SU-DHL-6 (cell line): ENCODE measurements at regions not wholly inside any gene's neighbourhood (a gene's known extent, or its start where the extent isn't known, plus 50 kb on each side); places are given as distances from the start of the nearest gene placed in this dataset.

Source experiments
- H2AFZ ChIP-seq: fragments of 200-600 bp; sonication (generic); 2 replicates; pipeline ENCODE4 v1.6.1; 2014; ENCODE audit warnings: low read depth, mild to moderate bottlenecking, moderate library complexity, mixed read lengths, antibody characterized with exemption, low read length; ENCODE audit not compliant: severe bottlenecking
- H3F3A ChIP-seq: fragments of 200-600 bp; shearing (Covaris generic); 2 replicates; pipeline ENCODE4 v1.6.0; 2016; ENCODE audit warnings: antibody characterized with exemption, mild to moderate bottlenecking; ENCODE audit not compliant: insufficient read depth
- H3K27ac ChIP-seq: fragments of 200-600 bp; sonication (generic); 2 replicates; pipeline ENCODE4 v1.5.1; 2016; ENCODE audit warnings: low read depth, mild to moderate bottlenecking, low read length, moderate library complexity, mixed read lengths
- H3K27me3 ChIP-seq: fragments of 200-600 bp; sonication (generic), shearing (Covaris generic); 2 replicates; pipeline ENCODE4 v1.6.0; 2014; ENCODE audit warnings: mild to moderate bottlenecking, low read length
- H3K36me3 ChIP-seq: fragments of 200-600 bp; sonication (generic); 2 replicates; pipeline ENCODE4 v1.6.1; 2014; ENCODE audit warnings: mild to moderate bottlenecking, low read length, mixed read lengths
- H3K4me2 ChIP-seq: fragments of 300-600, 200-600 bp; shearing (Covaris generic), sonication (generic); 2 replicates; pipeline ENCODE4 v1.6.0; 2014; ENCODE audit warnings: low read length, low read depth, mild to moderate bottlenecking; ENCODE audit not compliant: poor library complexity, severe bottlenecking
- H3K4me3 ChIP-seq: fragments of 200-600 bp; sonication (generic); 2 replicates; pipeline ENCODE4 v1.5.1; 2014; ENCODE audit warnings: antibody characterized with exemption, low read length, mild to moderate bottlenecking, mixed read lengths; ENCODE audit not compliant: insufficient read depth, poor library complexity, severe bottlenecking
- H3K79me2 ChIP-seq: fragments of 200-600 bp; sonication (generic); 2 replicates; pipeline ENCODE4 v1.6.1; 2014; ENCODE audit warnings: mild to moderate bottlenecking, low read length, moderate library complexity; ENCODE audit not compliant: insufficient read depth
- H3K9ac ChIP-seq: fragments of 200-600 bp; sonication (generic); 2 replicates; pipeline ENCODE4 v1.7.0; 2014; ENCODE audit warnings: mild to moderate bottlenecking, low read length
- H3K9me2 ChIP-seq: fragments of 200-600 bp; sonication (generic); replicated peaks from 2 replicates; pipeline ENCODE4 v1.6.1; 2014; ENCODE audit warnings: low read length; ENCODE audit not compliant: insufficient read depth
- H3K9me3 ChIP-seq: fragments of 200-600 bp; sonication (generic); 2 replicates; pipeline ENCODE4 v1.6.1; 2014; ENCODE audit warnings: low read length, mixed read lengths; ENCODE audit not compliant: insufficient read depth
- H4K20me1 ChIP-seq: fragments of 200-600 bp; sonication (generic); 2 replicates; pipeline ENCODE4 v1.6.1; 2014; ENCODE audit warnings: low read depth, mild to moderate bottlenecking, antibody characterized with exemption, low read length, moderate library complexity, mixed read lengths
- EZH2phosphoT487 ChIP-seq: fragments of 200-600 bp; sonication (generic), shearing (Covaris generic); conservative IDR thresholded peaks from 2 replicates; pipeline ENCODE4 v1.6.1; 2018; ENCODE audit warnings: mild to moderate bottlenecking, antibody characterized with exemption, low read length, moderate library complexity, mixed read lengths
- TF ChIP-seq, protein P1 (sequence below): fragments of 200-600 bp; sonication (generic); IDR thresholded peaks from one replicate; pipeline ENCODE4 v1.5.1; 2017; ENCODE audit warnings: antibody characterized with exemption, mild to moderate bottlenecking, low read length, moderate library complexity; ENCODE audit not compliant: insufficient read depth, poor library complexity, severe bottlenecking

DNA sequence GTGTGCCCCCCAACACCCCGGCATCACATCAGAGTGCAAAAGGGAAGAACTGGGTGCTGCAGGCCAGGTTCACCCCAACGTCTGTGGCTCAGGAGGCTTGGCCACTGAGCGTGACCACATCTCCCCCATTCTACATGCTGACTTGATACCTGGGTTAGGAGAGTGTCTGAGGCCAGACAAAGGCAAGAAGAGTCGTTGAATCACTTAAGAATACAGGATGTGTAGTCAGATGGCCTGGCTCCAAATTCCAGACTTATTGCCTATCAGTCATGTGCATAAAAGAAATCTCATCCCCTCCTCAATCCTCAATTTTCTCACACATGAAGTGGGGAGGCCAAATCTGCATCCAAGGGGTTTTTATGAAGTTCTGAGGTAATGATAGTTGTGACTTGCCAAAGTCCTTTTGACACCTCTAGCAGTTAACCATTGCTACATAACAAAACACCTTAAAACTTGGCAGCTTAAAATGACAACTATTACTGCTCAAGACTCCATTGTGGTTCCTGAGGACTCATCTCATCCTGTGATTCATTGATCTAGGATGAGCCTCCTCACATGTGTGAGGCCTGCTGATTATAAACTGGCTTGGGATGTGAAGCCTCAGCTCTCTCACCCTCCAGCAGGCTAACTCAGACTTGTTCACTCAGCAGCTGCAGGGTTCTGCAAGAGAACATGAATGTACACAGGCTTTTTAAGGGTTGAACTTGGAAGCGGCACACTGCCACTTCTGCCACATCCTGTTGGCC lies 138.8 kb upstream of the TLE3 start:
- H3K36me3 ChIP-seq, result no peaks in the 10 kb centered on the region

GRCh38 chr15:70235347-70235746 lies 137.6 kb upstream of the TLE3 start:
- peaks cover 4% of the 10 kb centered on the region; the same call in 1 of the 2 replicates for H3K36me3 ChIP-seq
- H3K4me3 ChIP-seq, result no peak overlapping the region
- no peak overlapping the region for H3K27ac ChIP-seq
- TF ChIP-seq, protein P1, sequence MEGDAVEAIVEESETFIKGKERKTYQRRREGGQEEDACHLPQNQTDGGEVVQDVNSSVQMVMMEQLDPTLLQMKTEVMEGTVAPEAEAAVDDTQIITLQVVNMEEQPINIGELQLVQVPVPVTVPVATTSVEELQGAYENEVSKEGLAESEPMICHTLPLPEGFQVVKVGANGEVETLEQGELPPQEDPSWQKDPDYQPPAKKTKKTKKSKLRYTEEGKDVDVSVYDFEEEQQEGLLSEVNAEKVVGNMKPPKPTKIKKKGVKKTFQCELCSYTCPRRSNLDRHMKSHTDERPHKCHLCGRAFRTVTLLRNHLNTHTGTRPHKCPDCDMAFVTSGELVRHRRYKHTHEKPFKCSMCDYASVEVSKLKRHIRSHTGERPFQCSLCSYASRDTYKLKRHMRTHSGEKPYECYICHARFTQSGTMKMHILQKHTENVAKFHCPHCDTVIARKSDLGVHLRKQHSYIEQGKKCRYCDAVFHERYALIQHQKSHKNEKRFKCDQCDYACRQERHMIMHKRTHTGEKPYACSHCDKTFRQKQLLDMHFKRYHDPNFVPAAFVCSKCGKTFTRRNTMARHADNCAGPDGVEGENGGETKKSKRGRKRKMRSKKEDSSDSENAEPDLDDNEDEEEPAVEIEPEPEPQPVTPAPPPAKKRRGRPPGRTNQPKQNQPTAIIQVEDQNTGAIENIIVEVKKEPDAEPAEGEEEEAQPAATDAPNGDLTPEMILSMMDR, result no peak
- TF ChIP-seq EZH2phosphoT487, result no peak
- no peaks in the 10 kb centered on the region for H4K20me1 ChIP-seq
- no peaks in the 10 kb centered on the region for H3K79me2 ChIP-seq
- no peaks in the 10 kb centered on the region for H3K27me3 ChIP-seq
- H3K4me2 ChIP-seq, result no peak overlapping the region
- no peak overlapping the region for H3K9ac ChIP-seq
- no peaks in the 10 kb centered on the region for H3K9me2 ChIP-seq
- peaks cover 6% of the 10 kb centered on the region; the same call in 1 of the 2 replicates for H3K9me3 ChIP-seq
- no peaks in the 10 kb centered on the region for H3F3A ChIP-seq
- H2AFZ ChIP-seq, result no peak overlapping the region

More for the DNA sequence above, 138.8 kb upstream of the TLE3 start:
- Histone ChIP-seq H4K20me1 (no peaks in the 10 kb centered on the region), H3K9ac (no peak overlapping the region), H3K4me3 (no peak overlapping the region), H3F3A (no peaks in the 10 kb centered on the region), H3K9me2 (no peaks in the 10 kb centered on the region), H3K27ac (no peak overlapping the region), H3K27me3 (no peaks in the 10 kb centered on the region), H3K79me2 (no peaks in the 10 kb centered on the region), H2AFZ (no peak overlapping the region), H3K9me3 (peaks cover 4% of the 10 kb centered on the region; the same call in 1 of the 2 replicates), H3K4me2 (no peak overlapping the region)
- no peak for TF ChIP-seq EZH2phosphoT487
- TF ChIP-seq, protein P1, result no peak

DNA sequence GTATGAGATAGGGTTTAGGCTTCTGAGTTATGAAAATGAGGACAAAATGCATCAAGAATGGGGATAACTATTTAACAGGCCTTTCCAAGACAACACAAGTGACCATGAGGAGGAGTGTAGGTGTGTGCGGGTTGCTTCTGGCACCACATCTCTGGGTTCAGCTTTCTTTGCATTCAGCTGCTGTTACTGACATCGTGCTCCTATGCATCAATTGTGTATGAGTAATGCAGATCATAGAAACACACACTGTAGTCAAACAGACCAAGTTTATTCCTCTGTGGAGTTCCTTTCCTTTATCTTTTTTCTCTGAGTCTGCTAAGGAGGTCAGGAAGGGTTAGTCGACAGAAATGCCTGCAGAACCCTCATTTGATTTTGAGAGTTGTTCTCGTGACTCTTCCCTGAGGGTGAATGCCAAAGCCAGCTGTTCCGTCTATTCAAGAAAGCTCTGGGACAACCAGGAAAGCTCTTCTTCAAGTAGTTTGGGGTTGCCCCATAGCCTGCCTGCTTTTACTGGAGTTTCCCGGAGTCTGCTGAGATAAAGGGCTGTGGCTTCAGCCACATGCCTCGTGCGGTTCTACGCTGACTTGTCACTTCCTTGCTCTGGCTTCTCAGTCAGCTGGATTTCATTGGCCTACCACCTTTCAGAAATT lies 136.7 kb upstream of the TLE3 start:
- no peaks in the 10 kb centered on the region for H3F3A ChIP-seq
- no peaks in the 10 kb centered on the region for H3K79me2 ChIP-seq
- peaks cover 4% of the 10 kb centered on the region; the same call in 1 of the 2 replicates for H3K36me3 ChIP-seq
- no peaks in the 10 kb centered on the region for H4K20me1 ChIP-seq
- H2AFZ ChIP-seq, result no peak overlapping the region
- no peak overlapping the region for H3K27ac ChIP-seq
- no peaks in the 10 kb centered on the region for H3K27me3 ChIP-seq
- no peaks in the 10 kb centered on the region for H3K9me2 ChIP-seq
- no peak overlapping the region for H3K4me2 ChIP-seq
- no peak overlapping the region for H3K4me3 ChIP-seq
- peaks cover 6% of the 10 kb centered on the region; the same call in 1 of the 2 replicates for H3K9me3 ChIP-seq
- no peak for TF ChIP-seq EZH2phosphoT487
- TF ChIP-seq, protein P1, result no peak
- H3K9ac ChIP-seq, result no peak overlapping the region
